ENCODE measurements at regions not wholly inside any gene's neighbourhood (a gene's known extent, or its start where the extent isn't known, plus 50 kb on each side); places are given as distances from the start of the nearest gene placed in this dataset.

DNA sequence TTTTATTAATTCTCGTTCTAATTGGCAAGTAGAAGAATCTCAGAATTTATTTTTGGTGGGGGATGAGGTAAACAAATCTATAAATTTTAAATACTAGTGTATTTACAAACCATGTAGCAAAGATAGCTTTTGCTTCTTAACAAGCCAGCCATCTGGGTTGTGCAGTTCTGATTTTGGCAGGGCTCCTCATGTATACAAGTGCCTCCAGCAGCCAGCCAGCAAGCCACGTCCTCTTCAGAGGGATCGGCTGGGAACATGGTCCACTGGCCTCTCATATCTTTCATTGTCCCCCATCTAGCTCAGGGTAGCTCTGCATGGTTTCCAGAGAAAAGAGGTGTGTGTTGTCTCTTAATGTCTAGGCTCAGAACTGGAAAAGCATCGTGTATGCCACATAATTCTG, 659.1 kb downstream of the MRPL39 start:
- H3K36me3 Mint-ChIP-seq (ENCODE audit: low read depth): no peaks in the 10 kb centered on the region
- no peak overlapping the region for H3K4me3 Mint-ChIP-seq
- no peaks in the 10 kb centered on the region for H3K27me3 Mint-ChIP-seq
- no peaks in the 10 kb centered on the region for H3K9me3 Mint-ChIP-seq
- H3K4me1 Mint-ChIP-seq (ENCODE audit: low read depth): no peaks in the 10 kb centered on the region
- no peak overlapping the region for H3K27ac Mint-ChIP-seq

DNA sequence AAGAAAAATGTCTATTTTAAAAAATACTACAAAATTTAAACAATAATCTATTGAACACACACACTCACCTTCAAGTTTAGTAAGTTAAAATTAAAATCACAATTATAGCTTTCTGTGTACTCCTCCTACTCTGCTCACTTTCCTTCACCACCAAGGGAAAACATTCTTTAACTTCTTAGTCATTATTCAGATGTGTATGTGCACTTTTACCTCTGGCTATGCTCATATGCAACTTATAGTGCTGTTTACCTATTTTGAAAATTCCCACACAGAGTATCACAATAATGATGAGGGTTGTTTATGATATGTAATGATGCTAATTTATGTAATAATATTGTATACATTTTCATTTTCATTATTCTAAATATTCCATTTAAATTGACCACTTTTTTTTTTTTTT, 661.4 kb downstream of the MRPL39 start:
- no peaks in the 10 kb centered on the region for H3K9me3 Mint-ChIP-seq
- H3K4me3 Mint-ChIP-seq: no peak overlapping the region
- H3K36me3 Mint-ChIP-seq (ENCODE audit: low read depth): no peaks in the 10 kb centered on the region
- H3K27ac Mint-ChIP-seq: no peak overlapping the region
- no peaks in the 10 kb centered on the region for H3K4me1 Mint-ChIP-seq (ENCODE audit: low read depth)
- H3K27me3 Mint-ChIP-seq: no peaks in the 10 kb centered on the region

DNA sequence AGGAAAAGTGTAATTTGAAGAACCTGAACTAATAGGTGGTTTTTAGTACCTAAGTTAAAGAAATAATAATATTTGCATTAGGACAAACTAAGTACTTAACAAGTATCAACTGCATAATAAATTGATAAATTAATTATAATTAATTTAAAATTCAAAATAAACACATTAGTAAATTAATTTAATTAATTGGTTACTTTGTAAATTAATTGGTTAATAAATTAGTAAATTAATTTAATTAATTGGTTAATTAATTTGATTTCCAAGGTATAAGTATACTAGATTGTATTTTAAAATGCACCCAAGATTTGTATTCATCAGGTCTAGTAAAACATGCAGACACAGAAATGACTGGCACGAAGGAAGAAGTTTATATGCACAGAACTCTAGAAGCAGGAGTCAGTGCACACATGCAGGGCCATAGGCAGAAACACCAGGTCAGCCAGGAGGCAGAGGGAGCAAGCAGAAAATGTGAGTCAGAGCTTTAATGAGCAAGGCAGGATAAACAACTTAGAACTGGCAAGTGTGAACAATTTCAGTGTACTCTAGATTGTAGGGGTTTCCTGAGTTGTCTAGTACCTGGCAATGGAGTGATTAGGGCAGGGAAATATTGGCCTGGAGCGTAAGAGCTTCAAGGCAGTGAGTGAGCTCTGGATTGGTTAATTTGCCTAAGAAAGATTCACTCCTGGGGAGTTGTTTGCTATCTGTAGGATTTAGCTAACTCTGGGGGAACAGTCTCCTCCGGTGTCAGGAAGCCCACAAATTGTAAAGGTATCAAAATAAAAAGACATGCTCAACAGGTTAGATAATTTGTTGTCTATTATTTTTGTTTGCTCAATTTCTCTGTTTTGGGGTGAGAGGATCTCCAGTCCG, 665.7 kb downstream of the MRPL39 start:
- H3K4me1 Mint-ChIP-seq (ENCODE audit: low read depth): no peaks in the 10 kb centered on the region
- no peak overlapping the region for H3K27ac Mint-ChIP-seq
- H3K27me3 Mint-ChIP-seq: no peaks in the 10 kb centered on the region

DNA sequence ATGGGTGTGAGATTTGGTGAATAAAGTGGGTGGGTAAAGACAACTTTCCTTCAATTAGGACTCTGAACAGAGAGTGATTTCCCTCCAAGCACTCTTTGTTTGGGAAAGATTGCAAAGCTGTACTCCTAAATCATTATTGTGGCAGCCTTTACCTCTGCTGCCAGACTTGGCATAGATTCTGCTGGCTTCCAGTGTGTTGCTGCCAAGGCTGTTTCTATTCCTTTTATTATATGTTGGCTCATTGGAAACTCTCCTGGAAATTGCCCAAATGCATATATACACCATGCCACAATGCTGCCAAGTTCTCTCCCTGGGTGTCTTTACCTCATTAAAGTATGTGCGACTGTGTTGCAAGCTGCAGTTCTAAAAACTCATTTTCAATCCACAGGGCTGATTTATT, 668.0 kb downstream of the MRPL39 start:
- Mint-ChIP-seq H3K27me3 (no peaks in the 10 kb centered on the region), H3K4me3 (no peak overlapping the region), H3K27ac (no peak overlapping the region), H3K9me3 (no peaks in the 10 kb centered on the region), H3K36me3 (ENCODE audit: low read depth) (no peaks in the 10 kb centered on the region), H3K4me1 (ENCODE audit: low read depth) (no peaks in the 10 kb centered on the region)

More for the DNA sequence above, 665.7 kb downstream of the MRPL39 start:
- Mint-ChIP-seq H3K36me3 (ENCODE audit: low read depth) (no peaks in the 10 kb centered on the region), H3K9me3 (no peaks in the 10 kb centered on the region), H3K4me3 (no peak overlapping the region)

DNA sequence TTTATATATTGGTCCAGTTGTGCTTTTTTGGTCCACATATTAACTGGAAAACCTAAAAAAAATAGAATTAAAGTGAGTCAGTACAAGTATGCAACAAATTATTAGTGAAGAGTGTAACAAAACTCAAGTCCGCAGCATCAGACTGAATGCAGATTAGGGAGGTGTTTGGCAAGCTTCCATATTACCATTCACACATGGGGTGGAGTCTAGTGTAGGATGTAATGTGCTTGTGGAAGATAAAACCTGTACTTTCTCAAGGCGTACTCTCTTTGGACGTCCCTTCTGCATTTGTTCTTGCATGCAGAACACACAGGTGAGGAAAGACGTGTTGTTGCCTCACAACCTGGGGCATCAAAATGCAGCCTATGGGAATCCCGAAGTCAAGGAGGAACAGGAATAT, 668.7 kb downstream of the MRPL39 start:
- H3K36me3 Mint-ChIP-seq (ENCODE audit: low read depth): no peaks in the 10 kb centered on the region
- no peaks in the 10 kb centered on the region for H3K27me3 Mint-ChIP-seq
- H3K27ac Mint-ChIP-seq: no peak overlapping the region
- no peaks in the 10 kb centered on the region for H3K9me3 Mint-ChIP-seq
- no peaks in the 10 kb centered on the region for H3K4me1 Mint-ChIP-seq (ENCODE audit: low read depth)
- H3K4me3 Mint-ChIP-seq: no peak overlapping the region

DNA sequence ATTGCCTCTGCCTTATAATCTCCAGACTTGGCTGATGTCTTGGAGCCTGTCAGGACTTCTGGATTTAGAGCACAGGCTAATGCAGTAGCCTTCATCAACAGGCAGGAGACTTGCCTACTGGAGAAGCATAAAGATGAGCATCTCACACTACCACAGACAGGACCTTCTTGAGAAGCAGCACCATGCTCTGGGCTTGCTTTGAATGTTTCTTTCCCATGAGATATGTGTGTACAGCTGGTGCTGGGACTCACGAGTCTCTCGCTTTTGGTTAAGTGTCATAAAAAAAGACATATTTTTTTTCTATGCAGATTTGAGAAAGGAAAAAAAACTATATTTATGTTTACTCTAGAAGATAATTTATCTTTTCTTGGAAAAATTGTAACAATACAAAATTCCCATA, 671.3 kb downstream of the MRPL39 start:
- no peak overlapping the region for H3K27ac Mint-ChIP-seq
- H3K4me3 Mint-ChIP-seq: no peak overlapping the region
- H3K36me3 Mint-ChIP-seq (ENCODE audit: low read depth): no peaks in the 10 kb centered on the region

DNA sequence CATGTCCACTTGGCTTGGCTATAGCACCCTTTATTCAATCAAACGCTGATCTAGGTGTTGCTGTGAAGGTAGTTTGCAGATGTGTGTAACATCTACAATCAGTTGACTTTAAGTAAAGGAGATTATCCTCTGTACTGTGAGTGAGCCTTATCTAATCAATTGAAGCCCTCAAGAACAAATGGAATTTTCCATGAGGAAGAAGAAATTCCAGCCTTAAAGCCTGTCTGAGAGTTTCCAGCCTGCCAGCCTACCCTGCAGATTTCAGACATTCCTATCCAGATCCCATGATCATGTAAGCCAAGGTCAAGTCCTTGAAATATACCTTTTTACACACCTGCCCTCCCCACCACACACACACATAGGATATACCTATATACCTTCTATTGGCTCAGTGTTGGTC, 696.7 kb downstream of the MRPL39 start:
- no peak overlapping the region for H3K4me3 Mint-ChIP-seq
- H3K27me3 Mint-ChIP-seq: no peaks in the 10 kb centered on the region
- peaks cover 7% of the 10 kb centered on the region for H3K9me3 Mint-ChIP-seq
- H3K4me1 Mint-ChIP-seq (ENCODE audit: low read depth): no peaks in the 10 kb centered on the region
- no peaks in the 10 kb centered on the region for H3K36me3 Mint-ChIP-seq (ENCODE audit: low read depth)
- H3K27ac Mint-ChIP-seq: no peak overlapping the region

More for the DNA sequence above, 671.3 kb downstream of the MRPL39 start:
- Mint-ChIP-seq H3K4me1 (ENCODE audit: low read depth) (no peaks in the 10 kb centered on the region), H3K27me3 (no peaks in the 10 kb centered on the region), H3K9me3 (no peaks in the 10 kb centered on the region)

DNA sequence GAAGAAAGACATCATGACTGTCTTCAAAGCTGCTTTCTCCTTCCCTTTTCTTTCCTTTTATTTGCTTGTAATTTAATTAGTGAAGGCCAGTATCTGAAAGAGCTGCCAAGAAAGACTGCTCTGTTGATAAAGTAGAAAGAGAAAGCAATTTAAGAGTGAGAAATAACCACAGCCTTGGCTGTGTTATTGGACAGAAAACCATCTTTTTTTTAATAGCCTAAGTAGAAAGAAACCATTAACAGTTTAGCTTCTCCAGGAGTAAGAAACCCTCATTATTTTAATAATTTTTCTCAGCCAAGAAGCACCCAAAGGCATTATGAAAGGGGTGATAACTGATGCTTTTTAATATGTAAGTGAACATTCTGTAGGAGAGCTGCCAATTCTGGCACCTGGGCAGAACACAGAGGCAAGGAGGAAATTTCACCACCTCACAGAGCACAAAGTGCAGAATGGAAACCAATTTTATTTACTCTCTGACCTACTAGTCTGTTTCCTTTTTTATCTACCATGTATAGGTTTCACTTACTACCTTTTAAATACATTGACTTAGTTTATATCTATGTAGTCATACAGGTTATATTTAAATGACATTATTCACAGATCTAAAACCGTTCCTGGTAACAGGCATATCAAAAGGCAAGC, 703.2 kb downstream of the MRPL39 start:
- no peaks in the 10 kb centered on the region for H3K4me1 Mint-ChIP-seq (ENCODE audit: low read depth)
- no peak overlapping the region for H3K27ac Mint-ChIP-seq
- H3K36me3 Mint-ChIP-seq (ENCODE audit: low read depth): no peaks in the 10 kb centered on the region
- H3K27me3 Mint-ChIP-seq: no peaks in the 10 kb centered on the region
- H3K9me3 Mint-ChIP-seq: peaks cover 4% of the 10 kb centered on the region
- H3K4me3 Mint-ChIP-seq: no peak overlapping the region

DNA sequence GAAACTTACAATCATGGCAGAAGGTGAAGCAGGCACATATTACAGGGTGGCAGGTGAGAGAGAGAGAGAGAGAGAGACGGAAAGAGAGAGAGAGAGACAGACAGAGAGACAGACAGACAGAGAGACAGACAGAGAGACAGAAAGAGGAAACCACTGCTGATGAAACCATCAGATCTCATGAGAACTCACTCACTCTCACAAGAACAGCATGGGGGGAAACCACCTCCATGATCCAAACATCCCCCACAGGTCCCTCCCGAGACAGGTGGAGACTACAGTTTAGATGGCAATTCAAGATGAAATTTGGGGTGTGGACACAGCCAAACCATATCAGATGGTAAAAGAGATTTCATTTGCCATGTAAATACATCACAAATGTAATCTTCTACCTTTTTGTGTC, 708.1 kb downstream of the MRPL39 start:
- H3K27me3 Mint-ChIP-seq: no peaks in the 10 kb centered on the region
- no peaks in the 10 kb centered on the region for H3K4me1 Mint-ChIP-seq (ENCODE audit: low read depth)
- no peak overlapping the region for H3K27ac Mint-ChIP-seq
- H3K9me3 Mint-ChIP-seq: no peaks in the 10 kb centered on the region
- no peaks in the 10 kb centered on the region for H3K36me3 Mint-ChIP-seq (ENCODE audit: low read depth)
- no peak overlapping the region for H3K4me3 Mint-ChIP-seq

DNA sequence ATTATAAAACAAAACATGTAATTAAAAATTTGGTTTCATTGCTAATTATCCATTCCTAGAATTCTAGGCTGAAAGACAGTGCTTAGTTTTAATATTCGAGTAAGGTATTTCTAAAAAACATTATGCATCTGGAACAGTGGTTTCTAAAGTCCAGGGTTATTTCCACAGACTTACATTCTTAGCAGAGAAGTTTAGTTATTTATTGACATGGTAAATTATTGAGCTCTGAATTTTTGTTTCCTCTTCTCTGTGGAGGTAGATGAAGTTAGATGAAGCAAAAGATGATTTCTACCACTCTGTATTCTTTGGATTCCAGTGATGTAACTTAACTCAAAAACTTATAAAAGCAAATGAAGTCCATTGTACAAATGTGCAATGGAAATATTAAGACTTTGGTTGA, 709.4 kb downstream of the MRPL39 start:
- Mint-ChIP-seq H3K4me1 (ENCODE audit: low read depth) (no peaks in the 10 kb centered on the region), H3K27ac (no peak overlapping the region), H3K36me3 (ENCODE audit: low read depth) (no peaks in the 10 kb centered on the region), H3K27me3 (no peaks in the 10 kb centered on the region), H3K9me3 (no peaks in the 10 kb centered on the region), H3K4me3 (no peak overlapping the region)

DNA sequence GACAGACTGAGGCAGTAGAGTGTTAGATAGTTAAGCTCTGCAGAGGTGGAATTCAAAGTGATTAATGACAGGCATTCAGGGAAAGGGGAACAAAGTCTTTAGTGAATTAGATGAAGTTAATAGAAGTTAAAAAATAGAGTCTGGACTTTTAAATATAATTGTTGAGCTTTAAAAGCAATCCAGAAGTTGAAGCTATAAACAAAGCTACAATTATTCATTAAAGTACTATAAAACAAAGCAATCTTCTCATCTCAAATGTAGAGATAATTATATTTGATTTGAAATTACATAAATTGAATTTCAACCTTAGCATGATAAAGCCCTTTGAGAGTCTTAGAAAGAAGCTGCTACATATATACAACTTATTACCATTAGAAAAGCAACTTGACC, 710.6 kb downstream of the MRPL39 start:
- H3K4me3 Mint-ChIP-seq: no peak overlapping the region
- H3K27me3 Mint-ChIP-seq: no peaks in the 10 kb centered on the region
- H3K4me1 Mint-ChIP-seq (ENCODE audit: low read depth): no peaks in the 10 kb centered on the region
- H3K36me3 Mint-ChIP-seq (ENCODE audit: low read depth): no peaks in the 10 kb centered on the region
- H3K27ac Mint-ChIP-seq: no peak overlapping the region
- H3K9me3 Mint-ChIP-seq: peaks cover 4% of the 10 kb centered on the region

DNA sequence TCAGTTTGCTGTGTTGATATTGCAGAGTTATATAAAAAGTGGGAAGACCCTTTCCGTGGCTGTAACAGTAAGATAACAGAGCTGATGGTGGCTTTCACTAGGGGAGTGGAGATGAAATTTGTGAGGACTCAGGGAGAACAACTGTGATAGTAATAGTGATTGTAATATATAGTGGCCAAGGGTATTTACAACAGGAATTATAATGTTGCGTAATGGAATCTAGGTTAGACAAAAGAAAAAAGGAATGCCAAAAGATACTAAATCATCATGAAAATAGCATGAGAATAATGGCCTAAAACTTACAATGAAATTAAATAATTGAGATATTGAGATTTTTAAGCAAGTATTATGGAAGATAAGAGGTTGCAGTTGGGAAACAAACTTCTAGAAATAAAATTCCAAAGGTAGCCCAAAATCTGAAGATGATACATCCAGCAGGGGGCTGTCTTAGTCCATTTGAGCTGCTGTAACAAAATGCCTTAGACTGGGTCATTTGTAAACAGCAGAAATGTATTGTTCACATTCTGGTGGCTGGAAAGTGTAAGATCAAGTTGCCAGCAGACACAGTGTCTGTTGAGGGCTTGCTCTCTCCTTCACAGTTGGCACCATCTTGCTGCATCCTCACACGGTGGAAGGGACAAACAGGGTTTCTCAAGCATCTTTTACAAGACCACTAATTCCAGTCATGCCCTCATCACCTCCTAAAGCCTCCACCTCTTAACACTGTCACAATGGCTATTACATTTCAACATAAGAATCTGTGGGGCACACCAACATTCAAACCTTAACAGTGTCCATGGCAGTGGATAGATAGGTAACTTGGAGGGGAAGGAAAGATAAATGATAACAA, 711.2 kb downstream of the MRPL39 start:
- H3K4me1 Mint-ChIP-seq (ENCODE audit: low read depth): no peaks in the 10 kb centered on the region
- H3K36me3 Mint-ChIP-seq (ENCODE audit: low read depth): no peaks in the 10 kb centered on the region
- H3K4me3 Mint-ChIP-seq: no peak overlapping the region
- H3K27ac Mint-ChIP-seq: no peak overlapping the region
- no peaks in the 10 kb centered on the region for H3K27me3 Mint-ChIP-seq
- H3K9me3 Mint-ChIP-seq: peaks cover 4% of the 10 kb centered on the region

DNA sequence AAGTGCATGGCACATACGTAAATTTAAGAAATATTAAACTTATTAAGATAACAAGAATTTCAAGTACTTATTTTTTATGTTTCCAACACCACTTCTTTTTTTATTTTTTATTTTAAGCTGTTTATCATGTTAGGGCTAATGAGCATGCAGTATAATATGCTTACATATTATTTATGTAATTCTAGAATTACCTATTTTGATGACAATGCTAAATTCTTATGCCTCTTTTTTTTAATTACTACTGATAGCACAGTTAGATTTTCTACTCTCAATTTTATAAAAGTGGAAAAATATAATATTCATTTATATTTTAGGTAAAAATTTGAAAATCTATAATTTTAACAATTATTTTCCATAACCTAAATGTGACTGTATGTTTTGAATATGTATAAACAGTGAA, 713.0 kb downstream of the MRPL39 start:
- Mint-ChIP-seq H3K27ac (no peak overlapping the region), H3K27me3 (no peaks in the 10 kb centered on the region), H3K36me3 (ENCODE audit: low read depth) (no peaks in the 10 kb centered on the region), H3K9me3 (peaks cover 4% of the 10 kb centered on the region), H3K4me1 (ENCODE audit: low read depth) (no peaks in the 10 kb centered on the region), H3K4me3 (no peak overlapping the region)

DNA sequence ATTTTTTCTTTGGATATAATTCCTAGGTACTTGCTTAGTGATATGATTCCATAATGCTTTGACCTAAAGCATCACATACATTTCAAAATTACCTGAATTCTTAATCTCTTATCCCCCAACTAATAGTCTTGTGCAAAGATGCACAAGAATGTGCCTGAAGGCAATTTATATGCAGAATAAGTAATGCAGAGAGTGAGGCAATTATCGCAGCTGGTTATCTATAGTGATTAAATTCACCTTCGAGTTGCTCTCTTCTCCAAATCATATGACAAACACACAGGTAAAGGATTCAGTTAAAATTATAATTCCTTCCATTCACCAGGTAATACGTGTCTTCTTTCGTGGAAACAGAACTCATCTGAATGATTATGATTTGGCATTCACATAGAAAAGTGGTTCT, 717.3 kb downstream of the MRPL39 start:
- H3K4me1 Mint-ChIP-seq (ENCODE audit: low read depth): no peaks in the 10 kb centered on the region
- no peak overlapping the region for H3K4me3 Mint-ChIP-seq
- no peaks in the 10 kb centered on the region for H3K36me3 Mint-ChIP-seq (ENCODE audit: low read depth)
- H3K27me3 Mint-ChIP-seq: no peaks in the 10 kb centered on the region
- H3K9me3 Mint-ChIP-seq: peaks cover 6% of the 10 kb centered on the region
- no peak overlapping the region for H3K27ac Mint-ChIP-seq

DNA sequence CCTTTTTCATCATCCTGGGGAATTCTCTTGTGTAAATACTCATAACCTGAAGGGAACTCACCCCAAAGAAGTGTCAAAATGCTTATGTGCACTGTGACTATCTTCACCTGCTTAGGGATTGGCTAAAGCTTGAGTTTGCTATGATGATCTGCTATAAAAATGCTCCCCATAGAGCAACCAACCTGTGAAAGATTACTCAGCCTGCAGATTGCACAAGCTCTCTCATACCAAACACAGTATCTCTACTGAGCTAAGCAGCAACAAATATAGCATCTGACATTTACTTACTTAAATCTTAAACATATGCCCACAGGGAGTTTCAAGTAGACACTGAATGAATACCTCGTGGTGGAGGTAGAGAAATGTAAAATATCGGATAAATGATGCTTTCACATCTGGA, 725.8 kb downstream of the MRPL39 start:
- Mint-ChIP-seq H3K4me1 (ENCODE audit: low read depth) (no peaks in the 10 kb centered on the region), H3K36me3 (ENCODE audit: low read depth) (no peaks in the 10 kb centered on the region), H3K27me3 (no peaks in the 10 kb centered on the region), H3K4me3 (no peak overlapping the region), H3K27ac (no peak overlapping the region), H3K9me3 (peaks cover 12% of the 10 kb centered on the region)

All from stimulated activated naive CD8-positive, alpha-beta T cell treated with anti-CD3 and anti-CD28 coated beads, Interleukin-15, Interleukin-2, amounts not matched to agents 100 ng/mL and 50 ng/mL, for 24 hours (primary cell).